Suppressor macrophage (primary cell): ENCODE measurements at regions not wholly inside any gene's neighbourhood (a gene's known extent, or its start where the extent isn't known, plus 50 kb on each side); places are given as distances from the start of the nearest gene placed in this dataset.
"Not testable (repeated sequence)": the region's sequence is repeated elsewhere in the genome, so short reads cannot be mapped to it uniquely, and the experiment has no call there.

Experiments used
- DNase-seq, 4 experiments: peaks; one replicate each; pipeline ENCODE4 v3.0.0-alpha.2; 2020 to 2022

- DNase-seq, result not testable (repeated sequence)
These were observed 249.8 kb upstream of the MYT1L start for GRCh38 chr2:2580841-2581240.

GRCh38 chr2:2580341-2580740, 249.3 kb upstream of the MYT1L start:
- no peak for DNase-seq

GRCh38 chr2:2579814-2580213, 248.7 kb upstream of the MYT1L start:
- no peak for DNase-seq

- no peak for DNase-seq
These were observed 246.3 kb upstream of the MYT1L start for GRCh38 chr2:2577407-2577831.

GRCh38 chr2:2575870-2576386, 244.9 kb upstream of the MYT1L start:
- no peak for DNase-seq

DNA sequence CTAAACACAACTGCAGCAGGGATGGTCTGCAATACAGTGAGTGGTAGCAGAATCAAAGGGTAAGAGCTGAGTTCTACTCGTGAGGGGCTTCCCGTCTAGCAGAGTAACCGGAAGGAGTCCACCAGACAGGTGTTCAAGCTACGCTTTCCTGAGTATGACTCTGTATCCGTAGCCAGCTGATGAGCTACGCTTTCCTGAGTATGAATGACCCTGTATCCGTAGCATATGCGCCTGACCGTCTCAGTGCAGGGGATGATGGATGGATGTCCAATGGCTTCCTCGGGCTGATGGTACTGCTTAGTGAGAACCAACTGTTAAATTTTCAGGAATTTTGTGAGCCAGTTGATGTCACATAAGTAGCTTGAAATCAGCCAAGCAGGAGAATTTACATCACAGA, 244.1 kb upstream of the MYT1L start:
- no peak for DNase-seq

GRCh38 chr2:2574401-2575180, 243.5 kb upstream of the MYT1L start:
- DNase-seq, result no peak

DNA sequence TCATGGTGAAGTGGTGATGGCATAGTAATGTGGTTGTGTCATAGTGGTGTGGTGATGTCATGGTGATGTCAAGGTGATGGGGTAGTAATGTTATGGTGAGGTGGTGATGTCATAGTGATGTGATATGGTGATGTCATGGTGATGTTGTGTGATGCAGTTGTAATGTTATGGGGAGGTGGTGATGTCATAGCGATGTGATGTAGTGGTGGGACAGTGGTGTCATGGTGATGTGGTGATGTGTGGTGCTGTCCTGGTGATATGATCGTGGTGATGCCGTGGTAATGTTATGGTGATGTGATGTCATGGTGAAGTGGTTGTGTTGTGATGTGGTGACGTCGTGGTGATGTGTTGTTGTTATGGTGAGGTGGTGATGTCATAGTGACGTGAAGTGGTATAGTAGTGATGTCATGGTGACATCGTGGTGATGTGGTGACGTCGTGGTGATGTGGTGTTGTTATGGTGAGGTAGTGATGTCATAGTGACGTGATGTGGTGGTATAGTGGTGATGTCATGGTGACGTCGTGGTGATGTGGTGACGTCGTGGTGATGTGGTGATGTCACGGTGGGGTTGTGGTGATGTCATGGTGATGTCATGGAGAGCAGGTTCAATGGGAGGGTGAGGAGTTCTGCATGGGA, 242.7 kb upstream of the MYT1L start:
- peak in 3 of 4 experiments; percentile 1 to 11 (median 3) for DNase-seq

DNA sequence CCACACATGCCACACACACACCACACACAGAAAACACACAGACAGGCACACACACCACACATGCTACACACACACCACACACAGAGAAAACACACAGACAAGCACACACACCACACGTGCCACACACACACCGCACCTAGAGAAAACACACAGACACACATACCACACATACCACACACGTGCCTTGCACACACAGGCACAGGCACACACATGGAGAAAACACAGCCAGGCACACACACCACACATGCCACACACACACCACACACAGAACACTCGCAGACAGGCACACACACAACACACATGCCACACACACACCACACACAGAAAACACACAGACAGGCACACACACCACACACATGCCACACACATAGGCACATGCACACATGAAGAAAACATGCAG, 242.1 kb upstream of the MYT1L start:
- no peak for DNase-seq

DNA sequence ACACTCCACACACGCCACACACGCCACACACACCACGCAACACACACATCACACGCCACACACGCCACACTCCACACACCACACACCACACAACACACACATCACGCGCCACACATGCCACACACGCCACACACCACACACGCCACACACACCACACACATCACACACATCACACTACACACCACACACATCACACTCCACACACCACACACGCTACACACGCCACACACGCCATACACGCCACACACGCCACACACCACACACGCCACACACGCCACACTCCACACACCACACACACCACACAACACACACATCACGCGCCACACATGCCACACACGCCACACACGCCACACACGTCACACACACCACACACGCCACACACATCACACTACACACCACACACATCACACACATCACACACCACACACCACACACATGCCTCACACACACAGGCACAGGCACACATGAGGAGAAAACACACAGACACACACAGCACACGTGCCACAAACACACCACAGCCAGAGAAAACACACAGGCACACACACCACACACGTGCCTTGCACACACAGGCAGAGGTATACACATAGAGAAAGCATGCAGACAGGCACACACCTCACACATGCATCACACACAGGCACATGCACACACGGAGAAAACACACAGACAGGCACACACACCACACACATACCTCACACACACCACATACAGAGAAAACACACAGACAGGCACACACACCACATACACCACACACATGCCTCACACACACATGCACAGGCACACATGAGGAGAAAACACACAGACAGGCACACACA, 241.5 kb upstream of the MYT1L start:
- no peak for DNase-seq

- DNase-seq, result no peak
These were observed 240.5 kb upstream of the MYT1L start for GRCh38 chr2:2571301-2572150.

GRCh38 chr2:2570871-2571270, 239.8 kb upstream of the MYT1L start:
- DNase-seq, result no peak

DNA sequence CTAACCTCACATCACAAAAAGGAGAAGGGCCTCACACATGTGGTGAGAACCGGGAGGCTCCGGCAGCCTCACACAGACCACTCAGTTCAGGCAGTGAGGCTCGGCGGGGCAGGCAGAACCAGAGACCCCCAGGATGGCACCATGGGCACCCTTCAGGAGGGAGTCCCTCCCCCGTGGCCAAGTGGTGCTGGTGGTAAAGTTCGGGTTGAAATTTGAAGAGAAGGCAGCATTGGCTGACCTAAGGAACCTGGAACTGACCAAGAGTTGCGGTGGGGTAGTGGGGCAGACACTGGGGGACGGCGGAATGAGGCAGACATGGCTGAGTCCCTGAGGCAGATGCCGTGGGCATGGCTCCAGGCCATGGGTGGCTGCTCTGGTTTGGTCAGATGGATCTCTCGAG, 239.3 kb upstream of the MYT1L start:
- no peak for DNase-seq

DNA sequence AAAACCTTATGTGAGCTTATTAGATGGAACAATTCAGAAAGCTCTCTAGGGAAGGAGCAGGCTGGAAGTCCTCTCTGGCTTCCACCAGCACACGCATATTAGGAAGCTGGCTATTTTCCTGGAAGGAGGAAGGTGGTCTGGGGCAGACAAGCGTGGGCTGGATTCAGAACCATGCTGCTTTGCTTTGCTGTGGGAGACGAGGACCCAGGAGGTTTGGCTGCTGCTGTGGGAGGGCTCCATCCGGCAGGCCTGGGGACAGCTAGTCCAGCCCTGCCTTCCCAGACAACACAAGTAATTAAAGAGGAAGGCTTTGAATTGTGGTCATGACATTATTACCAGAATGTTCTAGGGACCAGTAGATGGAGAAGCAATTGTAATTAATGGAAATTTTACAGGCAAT, 238.8 kb upstream of the MYT1L start:
- DNase-seq, result no peak

GRCh38 chr2:2569306-2569705, 238.2 kb upstream of the MYT1L start:
- DNase-seq, result no peak

GRCh38 chr2:2568411-2568810, 237.3 kb upstream of the MYT1L start:
- no peak for DNase-seq

GRCh38 chr2:2567776-2568175, 236.7 kb upstream of the MYT1L start:
- DNase-seq, result no peak

DNA sequence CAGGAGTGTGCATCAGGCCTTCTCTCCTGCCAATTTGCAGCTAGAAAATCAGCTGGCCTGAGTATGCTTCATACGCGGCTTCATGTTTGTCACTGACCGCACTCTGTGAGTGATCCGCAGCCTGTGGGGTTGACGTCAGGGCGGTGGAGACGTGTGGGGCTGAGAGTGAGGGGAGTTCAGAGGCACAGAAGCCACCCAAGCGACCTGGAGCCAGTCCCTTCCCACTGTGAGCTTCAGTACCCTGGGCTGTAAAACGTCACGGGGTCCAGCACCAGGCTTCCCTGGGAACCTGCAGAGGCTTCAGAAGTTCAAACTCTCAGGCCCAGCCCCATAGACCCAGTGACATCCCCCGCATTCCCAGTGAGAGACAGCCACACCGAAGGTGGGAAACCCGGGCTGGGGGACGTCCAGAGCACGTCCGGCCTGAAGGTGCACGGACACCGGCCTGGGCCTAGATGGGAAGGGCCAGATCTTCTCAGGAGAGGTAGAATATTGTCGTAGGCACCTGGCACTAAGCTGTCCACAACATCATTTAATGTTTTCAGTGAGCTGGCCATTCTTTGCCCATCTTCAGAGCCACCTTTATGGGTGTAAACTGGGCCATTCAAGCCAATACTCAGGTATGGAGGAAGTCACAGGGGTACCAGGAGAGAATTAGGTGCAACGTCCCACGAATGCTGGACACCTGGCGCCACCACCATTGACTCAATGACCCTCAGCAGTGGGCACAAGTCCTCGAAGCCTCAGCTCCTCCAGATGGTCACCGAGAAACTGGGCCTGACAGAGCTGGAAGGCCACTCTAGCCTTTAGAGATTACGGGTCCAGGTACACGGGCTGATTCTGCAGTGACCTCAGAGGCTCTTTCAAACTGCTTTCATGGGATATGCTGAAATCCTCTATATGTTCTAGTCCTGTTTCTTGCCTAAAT, 235.6 kb upstream of the MYT1L start:
- DNase-seq, result no peak

- no peak for DNase-seq
These were observed 234.6 kb upstream of the MYT1L start for GRCh38 chr2:2565671-2566070.

DNA sequence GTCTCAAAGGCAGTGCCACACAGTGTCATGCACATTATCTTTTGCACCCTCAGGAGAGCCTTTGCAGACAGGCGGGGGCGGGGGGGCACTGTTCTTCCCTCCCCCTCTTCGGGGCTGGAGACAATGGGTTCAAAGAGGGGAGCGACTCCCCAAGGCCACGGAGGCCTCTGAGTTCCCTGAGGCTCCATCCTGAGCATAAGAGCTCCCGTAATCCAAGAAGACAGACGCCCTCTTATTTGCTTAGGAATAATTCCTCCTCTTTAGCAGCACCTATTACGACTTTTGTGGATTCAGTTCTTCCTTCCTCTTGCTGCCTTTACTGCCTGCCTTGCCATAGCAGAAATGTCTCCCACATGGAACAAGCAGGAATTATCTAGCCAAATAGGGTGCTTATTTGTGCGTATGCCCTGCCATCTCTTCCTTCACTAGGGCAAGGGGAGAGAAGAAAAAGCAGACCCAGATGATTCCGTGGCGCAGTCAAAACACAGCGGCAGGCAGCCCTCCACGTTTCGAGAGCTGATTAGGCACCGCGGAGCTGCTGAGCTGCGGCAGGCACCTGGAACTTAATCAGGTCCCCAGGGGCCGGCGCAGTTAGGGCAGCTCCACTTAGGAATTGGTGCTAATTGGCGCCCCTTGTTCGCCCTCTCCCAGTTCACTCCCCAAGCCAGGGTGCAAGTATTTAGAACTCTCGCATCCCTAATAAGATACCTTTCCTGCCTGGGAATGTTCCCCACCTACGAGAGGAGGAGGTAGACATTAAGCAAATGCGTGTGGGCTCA, 233.4 kb upstream of the MYT1L start:
- DNase-seq, result no peak
